ENCODE measurements at regions not wholly inside any gene's neighbourhood (a gene's known extent, or its start where the extent isn't known, plus 50 kb on each side); places are given as distances from the start of the nearest gene placed in this dataset.
A peak's percentile ranks its signal among the peaks of the same experiment; 100 is the strongest.

DNA sequence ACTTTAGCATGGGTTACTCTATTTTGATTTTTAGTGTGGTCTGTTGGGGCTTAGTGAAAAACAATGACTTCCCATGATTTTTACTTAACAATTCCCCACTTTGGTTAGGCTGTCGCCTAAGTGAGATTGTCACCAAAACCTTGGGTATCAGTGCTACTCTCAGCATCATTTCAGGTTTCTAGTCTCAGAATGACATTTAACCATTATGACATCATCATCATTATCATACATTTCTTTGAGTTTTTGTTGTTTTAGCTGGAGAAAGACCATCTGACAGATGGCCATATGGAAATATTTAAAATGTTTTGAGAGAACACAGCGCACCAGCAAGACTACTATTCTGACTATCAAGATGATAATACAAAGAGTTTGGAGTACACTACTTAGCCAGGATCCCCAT is 551.0 kb upstream of the PTPRD start:
- TF ChIP-seq, protein P1, sequence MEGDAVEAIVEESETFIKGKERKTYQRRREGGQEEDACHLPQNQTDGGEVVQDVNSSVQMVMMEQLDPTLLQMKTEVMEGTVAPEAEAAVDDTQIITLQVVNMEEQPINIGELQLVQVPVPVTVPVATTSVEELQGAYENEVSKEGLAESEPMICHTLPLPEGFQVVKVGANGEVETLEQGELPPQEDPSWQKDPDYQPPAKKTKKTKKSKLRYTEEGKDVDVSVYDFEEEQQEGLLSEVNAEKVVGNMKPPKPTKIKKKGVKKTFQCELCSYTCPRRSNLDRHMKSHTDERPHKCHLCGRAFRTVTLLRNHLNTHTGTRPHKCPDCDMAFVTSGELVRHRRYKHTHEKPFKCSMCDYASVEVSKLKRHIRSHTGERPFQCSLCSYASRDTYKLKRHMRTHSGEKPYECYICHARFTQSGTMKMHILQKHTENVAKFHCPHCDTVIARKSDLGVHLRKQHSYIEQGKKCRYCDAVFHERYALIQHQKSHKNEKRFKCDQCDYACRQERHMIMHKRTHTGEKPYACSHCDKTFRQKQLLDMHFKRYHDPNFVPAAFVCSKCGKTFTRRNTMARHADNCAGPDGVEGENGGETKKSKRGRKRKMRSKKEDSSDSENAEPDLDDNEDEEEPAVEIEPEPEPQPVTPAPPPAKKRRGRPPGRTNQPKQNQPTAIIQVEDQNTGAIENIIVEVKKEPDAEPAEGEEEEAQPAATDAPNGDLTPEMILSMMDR (IDR thresholded peaks at IDR 0.05), result no peak

DNA sequence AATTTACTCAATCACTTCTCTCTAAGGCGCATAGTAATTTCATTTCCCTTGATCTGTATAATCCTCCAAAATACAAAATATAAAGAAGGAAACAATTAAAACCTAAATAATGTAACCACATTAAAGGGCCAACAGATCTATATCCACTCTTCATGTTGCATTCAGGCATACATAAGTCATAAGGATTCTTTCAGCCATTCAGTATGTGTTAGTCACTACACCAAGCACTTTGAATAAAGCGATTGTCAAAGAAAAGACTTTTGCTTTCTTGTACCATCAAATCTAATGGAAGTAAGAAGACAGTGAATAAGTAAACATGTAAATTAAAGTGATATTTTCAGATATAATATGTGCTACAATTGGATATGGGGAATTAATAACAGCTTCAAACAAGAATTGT is 569.2 kb upstream of the PTPRD start:
- TF ChIP-seq, protein P1 (IDR thresholded peaks at IDR 0.05), result no peak

DNA sequence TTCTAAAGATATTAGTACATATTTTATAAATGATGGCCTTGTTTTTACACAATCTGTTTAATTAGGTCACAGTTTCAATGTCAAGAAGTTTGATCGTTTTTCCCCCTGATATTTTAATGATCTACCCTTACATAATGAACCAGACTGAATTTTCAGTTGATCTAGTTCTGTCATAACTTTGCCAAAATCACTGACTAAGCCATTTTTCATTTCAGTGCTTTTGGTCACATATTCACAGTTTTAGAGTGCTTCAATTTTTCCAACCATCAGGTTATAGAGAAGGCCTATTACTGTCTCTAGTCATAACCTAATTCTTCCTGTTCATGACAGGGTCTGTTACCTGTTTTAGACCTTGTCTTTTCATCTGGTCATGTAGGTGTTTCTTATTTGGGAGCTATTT is 577.9 kb upstream of the PTPRD start:
- TF ChIP-seq, protein P1 (IDR thresholded peaks at IDR 0.05), result no peak

DNA sequence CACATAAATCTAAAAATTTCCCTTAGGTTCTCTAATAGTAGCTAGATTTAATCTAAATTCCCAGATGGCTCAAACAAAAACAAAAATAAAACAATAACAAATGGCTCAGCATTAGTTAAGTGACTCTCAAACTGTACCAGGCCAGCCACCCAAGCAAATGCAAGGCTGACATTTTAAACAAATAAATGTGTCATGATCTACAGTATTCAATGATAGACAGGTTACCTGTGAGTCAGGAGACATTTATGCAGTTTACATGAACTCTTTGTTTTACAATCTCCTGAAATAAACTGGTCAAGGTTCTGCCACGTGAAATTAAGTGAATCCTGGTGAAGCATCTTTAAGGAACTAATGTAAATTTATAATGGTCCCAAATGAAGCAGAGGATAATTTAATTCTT is 580.2 kb upstream of the PTPRD start:
- TF ChIP-seq, protein P1 (IDR thresholded peaks at IDR 0.05), result no peak

DNA sequence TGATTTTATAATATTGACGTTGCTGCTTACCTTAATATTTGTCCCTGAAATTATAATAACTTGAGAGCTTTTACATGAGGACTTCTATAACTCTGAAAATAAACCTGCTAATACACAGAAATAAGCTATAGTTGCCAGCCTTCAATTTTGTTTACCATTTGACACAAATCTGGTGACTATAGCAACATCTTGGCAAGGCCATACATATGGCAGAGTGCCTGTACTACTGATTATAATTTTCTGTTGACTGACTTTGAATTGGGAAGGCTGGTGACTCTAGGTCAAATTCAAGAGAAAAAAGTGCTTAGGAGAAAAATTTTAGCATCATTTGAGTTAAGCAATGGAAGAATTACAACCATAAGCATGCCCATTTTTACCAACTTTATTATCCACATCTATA is 581.4 kb upstream of the PTPRD start:
- TF ChIP-seq, protein P1 (IDR thresholded peaks at IDR 0.05), result no peak

DNA sequence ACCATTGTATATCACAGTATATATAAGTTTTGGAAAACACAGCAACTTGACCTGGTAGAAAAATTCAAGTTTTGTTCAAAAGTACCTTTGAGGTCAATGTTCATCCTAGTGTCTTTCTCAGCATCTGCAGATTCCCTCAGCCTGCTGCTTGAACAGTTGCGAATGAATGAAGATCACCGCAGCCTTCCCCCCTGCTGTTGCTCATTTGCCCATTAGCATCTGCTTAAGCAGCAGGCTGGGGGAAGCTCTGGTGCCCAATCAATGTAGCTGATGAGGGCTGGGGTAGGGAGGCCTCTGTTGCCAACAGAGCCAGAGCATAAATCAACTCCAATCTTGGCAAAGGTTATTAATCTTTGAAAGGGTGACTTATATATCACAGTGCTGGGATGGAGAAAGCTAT is 586.5 kb upstream of the PTPRD start:
- TF ChIP-seq, protein P1 (IDR thresholded peaks at IDR 0.05), result no peak

DNA sequence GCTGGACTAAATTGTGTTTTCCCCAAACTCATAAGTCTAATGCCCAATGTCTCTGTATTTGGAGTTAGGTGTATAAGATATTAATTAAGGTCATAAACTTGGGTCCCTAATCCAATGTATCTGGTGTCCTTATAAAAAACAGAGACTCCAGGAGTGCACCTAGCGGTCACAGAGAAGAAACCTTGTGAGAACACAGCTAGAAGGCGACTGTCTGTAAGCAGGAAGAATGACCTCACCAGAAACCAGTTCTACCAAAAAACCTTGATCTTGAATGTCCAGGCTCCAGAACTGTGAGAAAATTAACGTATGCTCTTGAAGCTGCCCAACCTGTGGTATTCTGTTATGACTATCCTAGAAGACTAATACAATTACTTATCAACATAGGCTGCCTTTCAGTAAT is 591.7 kb upstream of the PTPRD start:
- TF ChIP-seq, protein P1 (IDR thresholded peaks at IDR 0.05), result peak; percentile 25; the same call in 1 of the 2 replicates

DNA sequence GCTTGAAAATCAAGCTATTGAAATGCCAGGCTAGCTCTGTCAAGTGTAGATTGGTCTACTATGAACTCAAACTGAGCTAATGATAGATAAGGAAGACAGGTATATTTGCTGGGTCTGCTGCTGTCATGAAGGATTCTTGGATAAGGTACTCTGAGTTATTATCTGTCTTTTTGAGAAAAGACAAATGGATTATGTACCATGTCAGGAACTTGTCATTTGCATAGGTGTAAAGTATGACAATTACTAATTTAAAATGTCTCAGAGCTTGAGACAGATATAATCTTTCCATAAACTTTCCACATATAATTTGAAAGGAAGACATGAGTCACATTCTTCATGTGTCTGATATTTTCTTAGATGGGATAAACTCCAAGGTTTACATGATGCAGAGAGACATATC is 594.1 kb upstream of the PTPRD start:
- TF ChIP-seq, protein P1 (IDR thresholded peaks at IDR 0.05), result no peak
